Mucosa of descending colon (tissue), 3 donors: ENCODE measurements at regions not wholly inside any gene's neighbourhood (a gene's known extent, or its start where the extent isn't known, plus 50 kb on each side); places are given as distances from the start of the nearest gene placed in this dataset.

ENCODE experiments used
- ATAC-seq: fragments of 200-7000 bp; cut with Tn5 transposase; one replicate; pipeline ENCODE4 v1.9.1; 2020; ENCODE audit warnings: mild to moderate bottlenecking, moderate library complexity
- DNase-seq, 3 donors: peaks; one replicate each; pipeline ENCODE4 v3.0.0-alpha.2; 2020
- H3K36me3 ChIP-seq: fragments of 200-600 bp; one replicate; pipeline ENCODE4 v1.8.0; 2021; ENCODE audit warnings: low read depth, mild to moderate bottlenecking
- H3K4me1 ChIP-seq: fragments of 200-600 bp; one replicate; pipeline ENCODE4 v1.8.0; 2021; ENCODE audit warnings: low read depth, mild to moderate bottlenecking
- H3K4me3 ChIP-seq: fragments of 200-600 bp; one replicate; pipeline ENCODE4 v1.8.0; 2021; ENCODE audit warnings: mild to moderate bottlenecking
- H3K9me3 ChIP-seq: fragments of 200-600 bp; one replicate; pipeline ENCODE4 v1.8.0; 2021; ENCODE audit warnings: mild to moderate bottlenecking
- CTCF ChIP-seq: fragments of 200-600 bp; IDR thresholded peaks from one replicate; pipeline ENCODE4 v1.8.0; 2022; ENCODE audit warnings: antibody characterized with exemption, mild to moderate bottlenecking
- intact Hi-C, 2 donors: fragments of 100-400 bp; cut with DNase I in 1 of 2; cut with micrococcal nuclease in 1 of 2; formaldehyde crosslinking; loops; one replicate each; pipeline versions ENCODE4 v1.11.0 to v1.11.1; 2022; cut with DNase I, micrococcal nuclease
- donor health status: DM: no; HTN: no; CAD: no; lungs with moderate emphysema.
- donor health status: DM: no; HTN: no; CAD: no.
- donor health status: DM: no; HTN: yes; CAD: no.

GRCh38 chr2:236366397-236366796, 102.2 kb upstream of the ASB18 start:
- H3K36me3 ChIP-seq: no peaks in the 10 kb centered on the region
- no peaks in the 10 kb centered on the region for H3K9me3 ChIP-seq
- DNase-seq (no peak), ATAC-seq (no peak)
- TF ChIP-seq CTCF: no peak
- no peak overlapping the region for H3K4me3 ChIP-seq
- intact Hi-C loops: no loop called here
- H3K4me1 ChIP-seq: no peaks in the 10 kb centered on the region

GRCh38 chr2:236367506-236368289, 103.5 kb upstream of the ASB18 start:
- Histone ChIP-seq H3K36me3 (no peaks in the 10 kb centered on the region), H3K4me1 (no peaks in the 10 kb centered on the region), H3K4me3 (no peak overlapping the region), H3K9me3 (no peaks in the 10 kb centered on the region)
- ATAC-seq: no peak
- intact Hi-C loops: no loop called here
- no peak for DNase-seq
- TF ChIP-seq CTCF: no peak

- no peak for TF ChIP-seq CTCF
- Histone ChIP-seq H3K4me3 (no peak overlapping the region), H3K9me3 (no peaks in the 10 kb centered on the region), H3K36me3 (no peaks in the 10 kb centered on the region), H3K4me1 (no peaks in the 10 kb centered on the region)
- DNase-seq (peak in 1 of 3 donors; percentile 9), ATAC-seq (no peak)
- intact Hi-C loops: no loop called here
Observed at GRCh38 chr2:236369661-236370062, 105.5 kb upstream of the ASB18 start.

- no peak overlapping the region for H3K4me3 ChIP-seq
- no peak for TF ChIP-seq CTCF
- no peaks in the 10 kb centered on the region for H3K36me3 ChIP-seq
- no peaks in the 10 kb centered on the region for H3K4me1 ChIP-seq
- DNase-seq (no peak), ATAC-seq (no peak)
- H3K9me3 ChIP-seq: no peaks in the 10 kb centered on the region
- intact Hi-C loops: no loop called here
Observed at GRCh38 chr2:236370847-236371409, 106.7 kb upstream of the ASB18 start.

GRCh38 chr2:236375973-236376476, 111.8 kb upstream of the ASB18 start:
- H3K36me3 ChIP-seq: no peaks in the 10 kb centered on the region
- no peak for ATAC-seq
- no peak overlapping the region for H3K4me3 ChIP-seq
- TF ChIP-seq CTCF: no peak
- H3K9me3 ChIP-seq: no peaks in the 10 kb centered on the region
- no peak for DNase-seq
- H3K4me1 ChIP-seq: no peaks in the 10 kb centered on the region
- intact Hi-C loops: no loop called here
